GM12874 (cell line): ENCODE measurements at regions not wholly inside any gene's neighbourhood (a gene's known extent, or its start where the extent isn't known, plus 50 kb on each side); places are given as distances from the start of the nearest gene placed in this dataset.

Experiments used
- CTCF ChIP-seq: IDR thresholded peaks from 2 replicates; pipeline ENCODE4 v1.5.1; 2011; ENCODE audit warnings: low read depth, mild to moderate bottlenecking, control low read depth, low read length, moderate library complexity; ENCODE audit not compliant: insufficient read depth

GRCh38 chr13:31949486-31949885 lies 82.1 kb upstream of the FRY start:
- TF ChIP-seq CTCF = no peak

GRCh38 chr13:31950111-31950815 lies 81.3 kb upstream of the FRY start:
- no peak for TF ChIP-seq CTCF

- TF ChIP-seq CTCF = no peak
Observed at GRCh38 chr13:31951215-31951678, 80.3 kb upstream of the FRY start.

GRCh38 chr13:31952641-31953380 lies 78.8 kb upstream of the FRY start:
- no peak for TF ChIP-seq CTCF

GRCh38 chr13:31955101-31955500 lies 76.5 kb upstream of the FRY start:
- no peak for TF ChIP-seq CTCF

- no peak for TF ChIP-seq CTCF
Observed at GRCh38 chr13:31955741-31956140, 75.8 kb upstream of the FRY start.

GRCh38 chr13:31956980-31957644 lies 74.5 kb upstream of the FRY start:
- TF ChIP-seq CTCF = no peak
